ENCODE measurements at regions not wholly inside any gene's neighbourhood (a gene's known extent, or its start where the extent isn't known, plus 50 kb on each side); places are given as distances from the start of the nearest gene placed in this dataset.
"Not testable (repeated sequence)": the region's sequence is repeated elsewhere in the genome, so short reads cannot be mapped to it uniquely, and the experiment has no call there.

- no peak for DNase-seq (ENCODE audit: low read depth)
Observed at GRCh38 chr6:168825226-168826077, 384.5 kb downstream of the SMOC2 start.

- no peak for DNase-seq (ENCODE audit: low read depth)
Observed at GRCh38 chr6:168823397-168824212, 382.6 kb downstream of the SMOC2 start.

GRCh38 chr6:168822376-168822775, 381.4 kb downstream of the SMOC2 start:
- no peak for DNase-seq (ENCODE audit: low read depth)

GRCh38 chr6:168819546-168819945, 378.6 kb downstream of the SMOC2 start:
- no peak for DNase-seq (ENCODE audit: low read depth)

GRCh38 chr6:168817558-168818159, 376.7 kb downstream of the SMOC2 start:
- no peak for DNase-seq (ENCODE audit: low read depth)

- DNase-seq (ENCODE audit: low read depth) = no peak
Observed at GRCh38 chr6:168815229-168815628, 374.2 kb downstream of the SMOC2 start.

- no peak for DNase-seq (ENCODE audit: low read depth)
Observed at GRCh38 chr6:168808232-168808631, 367.2 kb downstream of the SMOC2 start.

GRCh38 chr6:168804331-168804730, 363.3 kb downstream of the SMOC2 start:
- DNase-seq (ENCODE audit: low read depth) = no peak

- no peak for DNase-seq (ENCODE audit: low read depth)
Observed at GRCh38 chr6:168803874-168804273, 362.9 kb downstream of the SMOC2 start.

- no peak for DNase-seq (ENCODE audit: low read depth)
Observed at GRCh38 chr6:168799067-168799466, 358.1 kb downstream of the SMOC2 start.

GRCh38 chr6:168796106-168796505, 355.1 kb downstream of the SMOC2 start:
- no peak for DNase-seq (ENCODE audit: low read depth)

- DNase-seq (ENCODE audit: low read depth) = not testable (repeated sequence)
Observed at GRCh38 chr6:168795611-168796010, 354.6 kb downstream of the SMOC2 start.

- no peak for DNase-seq (ENCODE audit: low read depth)
Observed at GRCh38 chr6:168794491-168794890, 353.5 kb downstream of the SMOC2 start.

- DNase-seq (ENCODE audit: low read depth) = no peak
Observed at GRCh38 chr6:168793649-168794048, 352.7 kb downstream of the SMOC2 start.

GRCh38 chr6:168791917-168792316, 350.9 kb downstream of the SMOC2 start:
- no peak for DNase-seq (ENCODE audit: low read depth)

- DNase-seq (ENCODE audit: low read depth) = no peak
Observed at GRCh38 chr6:168789699-168790098, 348.7 kb downstream of the SMOC2 start.

- DNase-seq (ENCODE audit: low read depth) = no peak
Observed at GRCh38 chr6:168785720-168786511, 344.9 kb downstream of the SMOC2 start.

- DNase-seq (ENCODE audit: low read depth) = no peak
Observed at GRCh38 chr6:168784426-168784825, 343.4 kb downstream of the SMOC2 start.

GRCh38 chr6:168783720-168784119, 342.7 kb downstream of the SMOC2 start:
- DNase-seq (ENCODE audit: low read depth) = no peak

GRCh38 chr6:168782187-168782751, 341.3 kb downstream of the SMOC2 start:
- DNase-seq (ENCODE audit: low read depth) = no peak

- no peak for DNase-seq (ENCODE audit: low read depth)
Observed at GRCh38 chr6:168778201-168778600, 337.2 kb downstream of the SMOC2 start.

GRCh38 chr6:168774381-168774780, 333.4 kb downstream of the SMOC2 start:
- no peak for DNase-seq (ENCODE audit: low read depth)

All from stimulated activated CD4-positive, alpha-beta T cell treated with anti-CD3 and anti-CD28 coated beads, Interleukin-2, amount 100 ng/mL, for 4 hours (primary cell).